DMS153 (cell line): ENCODE measurements at regions not wholly inside any gene's neighbourhood (a gene's known extent, or its start where the extent isn't known, plus 50 kb on each side); places are given as distances from the start of the nearest gene placed in this dataset.
"Not testable (repeated sequence)": the region's sequence is repeated elsewhere in the genome, so short reads cannot be mapped to it uniquely, and the experiment has no call there.

Source experiments
- DNase-seq: peaks from one replicate; lab custom pipeline; 2025; lab: John Stamatoyannopoulos, UW

GRCh38 chr10:4230036-4230435, 445.0 kb upstream of the KLF6 start:
- no peak for DNase-seq

GRCh38 chr10:4229106-4229505, 444.1 kb upstream of the KLF6 start:
- no peak for DNase-seq

- no peak for DNase-seq
Measured at GRCh38 chr10:4227586-4227985, 442.6 kb upstream of the KLF6 start.

- no peak for DNase-seq
Measured at GRCh38 chr10:4226941-4227540, 442.0 kb upstream of the KLF6 start.

GRCh38 chr10:4224178-4224577, 439.2 kb upstream of the KLF6 start:
- DNase-seq, result no peak

- not testable (repeated sequence) for DNase-seq
Measured at GRCh38 chr10:4221310-4221709, 436.3 kb upstream of the KLF6 start.

- no peak for DNase-seq
Measured at GRCh38 chr10:4219901-4220300, 434.9 kb upstream of the KLF6 start.

GRCh38 chr10:4217653-4218052, 432.6 kb upstream of the KLF6 start:
- DNase-seq, result no peak

- no peak for DNase-seq
Measured at GRCh38 chr10:4217187-4217586, 432.2 kb upstream of the KLF6 start.

- DNase-seq, result no peak
Measured at GRCh38 chr10:4216726-4217125, 431.7 kb upstream of the KLF6 start.

- DNase-seq, result no peak
Measured at GRCh38 chr10:4215963-4216575, 431.1 kb upstream of the KLF6 start.

- no peak for DNase-seq
Measured at GRCh38 chr10:4215485-4215884, 430.5 kb upstream of the KLF6 start.

GRCh38 chr10:4214908-4215307, 429.9 kb upstream of the KLF6 start:
- DNase-seq, result no peak

GRCh38 chr10:4213441-4213840, 428.4 kb upstream of the KLF6 start:
- DNase-seq, result no peak

- no peak for DNase-seq
Measured at GRCh38 chr10:4212111-4212630, 427.2 kb upstream of the KLF6 start.

GRCh38 chr10:4208499-4208898, 423.5 kb upstream of the KLF6 start:
- no peak for DNase-seq

- DNase-seq, result no peak
Measured at GRCh38 chr10:4205113-4205512, 420.1 kb upstream of the KLF6 start.

- no peak for DNase-seq
Measured at GRCh38 chr10:4202938-4203337, 417.9 kb upstream of the KLF6 start.

- DNase-seq, result no peak
Measured at GRCh38 chr10:4201866-4202825, 417.1 kb upstream of the KLF6 start.

- DNase-seq, result no peak
Measured at GRCh38 chr10:4199196-4199595, 414.2 kb upstream of the KLF6 start.

- no peak for DNase-seq
Measured at GRCh38 chr10:4198216-4198615, 413.2 kb upstream of the KLF6 start.

- no peak for DNase-seq
Measured at GRCh38 chr10:4197676-4198075, 412.7 kb upstream of the KLF6 start.
